IPS DF 6.9 (cell line): ENCODE measurements at regions not wholly inside any gene's neighbourhood (a gene's known extent, or its start where the extent isn't known, plus 50 kb on each side); places are given as distances from the start of the nearest gene placed in this dataset.

Source experiments
- DNase-seq: peaks from one replicate; pipeline ENCODE4 v3.0.0-alpha.2; 2013; ENCODE audit warnings: low read depth, low spot score
- H3K27ac ChIP-seq: one replicate; pipeline ENCODE4 v1.5.1; 2013; ENCODE audit warnings: low read length, control low read depth
- H3K27me3 ChIP-seq: 2 replicates; pipeline ENCODE4 v1.6.1; 2013; ENCODE audit warnings: mild to moderate bottlenecking, low read length; ENCODE audit not compliant: control insufficient read depth, insufficient read depth
- H3K36me3 ChIP-seq: 2 replicates; pipeline ENCODE4 v1.6.1; 2013; ENCODE audit warnings: low read length; ENCODE audit not compliant: control insufficient read depth, insufficient read depth
- H3K4me1 ChIP-seq: 2 replicates; pipeline ENCODE4 v1.6.1; 2013; ENCODE audit warnings: low read length; ENCODE audit not compliant: control insufficient read depth, insufficient read depth
- H3K4me3 ChIP-seq: 2 replicates; pipeline ENCODE4 v1.5.1; 2013; ENCODE audit warnings: mild to moderate bottlenecking, low read length
- H3K9me3 ChIP-seq: 2 replicates; pipeline ENCODE4 v1.6.1; 2013; ENCODE audit warnings: low read length, inconsistent platforms; ENCODE audit not compliant: control insufficient read depth, insufficient read depth
- WGBS: extraction: QIAGEN DNeasy Blood & Tissue Kit; methylation state at CpG from one replicate; pipeline ENCODE4 v1.1.7; 2013; ENCODE audit warnings: mixed read lengths, missing lambda C conversion rate; ENCODE audit not compliant: insufficient read length, insufficient coverage; 5-methylcytosine and 5-hydroxymethylcytosine counted together

GRCh38 chr20:41913146-41913545 lies 295.0 kb upstream of the CHD6 start:
- no peak overlapping the region for H3K27ac ChIP-seq
- H3K4me1 ChIP-seq: peaks cover 3% of the 10 kb centered on the region; the same call in 1 of the 2 replicates
- H3K4me3 ChIP-seq: no peak overlapping the region
- H3K36me3 ChIP-seq: no peaks in the 10 kb centered on the region
- no peak for DNase-seq
- no peaks in the 10 kb centered on the region for H3K27me3 ChIP-seq
- H3K9me3 ChIP-seq: no peaks in the 10 kb centered on the region

GRCh38 chr20:41910558-41910957 lies 292.4 kb upstream of the CHD6 start:
- no peaks in the 10 kb centered on the region for H3K9me3 ChIP-seq
- H3K27me3 ChIP-seq: no peaks in the 10 kb centered on the region
- H3K36me3 ChIP-seq: no peaks in the 10 kb centered on the region
- H3K4me3 ChIP-seq: no peak overlapping the region
- DNase-seq: no peak
- H3K27ac ChIP-seq: no peak overlapping the region
- WGBS: no CpG with 5 or more reads among the region's 1 CpG
- H3K4me1 ChIP-seq: no peaks in the 10 kb centered on the region

- no peak overlapping the region for H3K27ac ChIP-seq
- no CpG with 5 or more reads among the region's 4 CpGs for WGBS
- no peak for DNase-seq
Measured at GRCh38 chr20:41905199-41905598, 287.0 kb upstream of the CHD6 start.

GRCh38 chr20:41903586-41903985 lies 285.4 kb upstream of the CHD6 start:
- DNase-seq: no peak
- H3K27ac ChIP-seq: no peak overlapping the region
- no peaks in the 10 kb centered on the region for H3K9me3 ChIP-seq
- no peaks in the 10 kb centered on the region for H3K36me3 ChIP-seq
- no CpG with 5 or more reads among the region's 4 CpGs for WGBS
- H3K4me3 ChIP-seq: no peak overlapping the region
- no peaks in the 10 kb centered on the region for H3K4me1 ChIP-seq
- no peaks in the 10 kb centered on the region for H3K27me3 ChIP-seq

More at GRCh38 chr20:41905199-41905598, 287.0 kb upstream of the CHD6 start:
- Histone ChIP-seq H3K4me3 (no peak overlapping the region), H3K9me3 (no peaks in the 10 kb centered on the region), H3K4me1 (no peaks in the 10 kb centered on the region), H3K36me3 (no peaks in the 10 kb centered on the region), H3K27me3 (no peaks in the 10 kb centered on the region)

GRCh38 chr20:41902346-41902745 lies 284.2 kb upstream of the CHD6 start:
- H3K9me3 ChIP-seq: no peaks in the 10 kb centered on the region
- H3K27me3 ChIP-seq: no peaks in the 10 kb centered on the region
- no peak overlapping the region for H3K27ac ChIP-seq
- DNase-seq: no peak
- no peaks in the 10 kb centered on the region for H3K36me3 ChIP-seq
- no peaks in the 10 kb centered on the region for H3K4me1 ChIP-seq
- H3K4me3 ChIP-seq: no peak overlapping the region
- WGBS: no CpG with 5 or more reads among the region's 4 CpGs

GRCh38 chr20:41900201-41900691 lies 282.1 kb upstream of the CHD6 start:
- H3K27ac ChIP-seq: no peak overlapping the region
- no peak overlapping the region for H3K4me3 ChIP-seq
- H3K27me3 ChIP-seq: no peaks in the 10 kb centered on the region
- no peaks in the 10 kb centered on the region for H3K36me3 ChIP-seq
- no peaks in the 10 kb centered on the region for H3K9me3 ChIP-seq
- no CpG with 5 or more reads among the region's 4 CpGs for WGBS
- no peak for DNase-seq
- no peaks in the 10 kb centered on the region for H3K4me1 ChIP-seq

- no CpG with 5 or more reads among the region's 5 CpGs for WGBS
Measured at GRCh38 chr20:41897708-41898107, 279.5 kb upstream of the CHD6 start.

GRCh38 chr20:41895241-41896032 lies 277.3 kb upstream of the CHD6 start:
- WGBS: no CpG with 5 or more reads among the region's 5 CpGs
- H3K27me3 ChIP-seq: no peaks in the 10 kb centered on the region
- no peak overlapping the region for H3K27ac ChIP-seq
- H3K36me3 ChIP-seq: no peaks in the 10 kb centered on the region
- H3K4me3 ChIP-seq: no peak overlapping the region
- H3K9me3 ChIP-seq: no peaks in the 10 kb centered on the region
- H3K4me1 ChIP-seq: no peaks in the 10 kb centered on the region
- no peak for DNase-seq

More at GRCh38 chr20:41897708-41898107, 279.5 kb upstream of the CHD6 start:
- no peaks in the 10 kb centered on the region for H3K36me3 ChIP-seq
- no peaks in the 10 kb centered on the region for H3K4me1 ChIP-seq
- no peak overlapping the region for H3K27ac ChIP-seq
- H3K27me3 ChIP-seq: no peaks in the 10 kb centered on the region
- no peak for DNase-seq
- no peak overlapping the region for H3K4me3 ChIP-seq
- H3K9me3 ChIP-seq: no peaks in the 10 kb centered on the region

- no peaks in the 10 kb centered on the region for H3K27me3 ChIP-seq
- H3K27ac ChIP-seq: no peak overlapping the region
- no peak for DNase-seq
- no peaks in the 10 kb centered on the region for H3K9me3 ChIP-seq
- H3K4me1 ChIP-seq: no peaks in the 10 kb centered on the region; the same call in 1 of the 2 replicates
- H3K4me3 ChIP-seq: no peak overlapping the region
- WGBS: no CpG with 5 or more reads among the region's 10 CpGs
- no peaks in the 10 kb centered on the region for H3K36me3 ChIP-seq
Measured at GRCh38 chr20:41894255-41894963, 276.2 kb upstream of the CHD6 start.

GRCh38 chr20:41892031-41892430 lies 273.9 kb upstream of the CHD6 start:
- no CpG with 5 or more reads among the region's 5 CpGs for WGBS
- no peak overlapping the region for H3K27ac ChIP-seq

More at GRCh38 chr20:41892031-41892430, 273.9 kb upstream of the CHD6 start:
- no peak for DNase-seq
- Histone ChIP-seq H3K9me3 (no peaks in the 10 kb centered on the region), H3K4me1 (no peaks in the 10 kb centered on the region; the same call in 1 of the 2 replicates), H3K36me3 (no peaks in the 10 kb centered on the region), H3K4me3 (no peak overlapping the region), H3K27me3 (no peaks in the 10 kb centered on the region)
